Activated naive CD4-positive, alpha-beta T cell treated with anti-CD3 and anti-CD28 coated beads, Interleukin-2, amount 10 ng/mL, durations not matched to agents 7 days and 5 days (primary cell): ENCODE measurements at regions not wholly inside any gene's neighbourhood (a gene's known extent, or its start where the extent isn't known, plus 50 kb on each side); places are given as distances from the start of the nearest gene placed in this dataset.
"Not testable (repeated sequence)": the region's sequence is repeated elsewhere in the genome, so short reads cannot be mapped to it uniquely, and the experiment has no call there.

Experiments
- CTCF ChIA-PET: fragments of 350-600 bp; sonication (Branson Sonifier 250); formaldehyde crosslinking; loops from one replicate; lab custom pipeline; 2021; ENCODE audit warnings: antibody characterized with exemption; lab: Charles Lee
- DNase-seq: peaks from one replicate; pipeline ENCODE4 v3.0.0-alpha.2; 2020
- H3K27ac Mint-ChIP-seq: one replicate; pipeline ENCODE4 v1.8.0; 2021; ENCODE audit warnings: mild to moderate bottlenecking, moderate library complexity, mixed read lengths
- H3K27me3 Mint-ChIP-seq: one replicate; pipeline ENCODE4 v1.8.0; 2021; ENCODE audit warnings: mild to moderate bottlenecking, mixed read lengths
- H3K36me3 Mint-ChIP-seq: one replicate; pipeline ENCODE4 v1.8.0; 2021; ENCODE audit warnings: mixed read lengths
- H3K4me1 Mint-ChIP-seq: one replicate; pipeline ENCODE4 v1.8.0; 2021; ENCODE audit warnings: mixed read lengths
- H3K4me3 Mint-ChIP-seq: one replicate; pipeline ENCODE4 v1.8.0; 2021; ENCODE audit warnings: mild to moderate bottlenecking, moderate library complexity, mixed read lengths
- H3K9me3 Mint-ChIP-seq: one replicate; pipeline ENCODE4 v1.8.0; 2021; ENCODE audit warnings: mixed read lengths

DNA sequence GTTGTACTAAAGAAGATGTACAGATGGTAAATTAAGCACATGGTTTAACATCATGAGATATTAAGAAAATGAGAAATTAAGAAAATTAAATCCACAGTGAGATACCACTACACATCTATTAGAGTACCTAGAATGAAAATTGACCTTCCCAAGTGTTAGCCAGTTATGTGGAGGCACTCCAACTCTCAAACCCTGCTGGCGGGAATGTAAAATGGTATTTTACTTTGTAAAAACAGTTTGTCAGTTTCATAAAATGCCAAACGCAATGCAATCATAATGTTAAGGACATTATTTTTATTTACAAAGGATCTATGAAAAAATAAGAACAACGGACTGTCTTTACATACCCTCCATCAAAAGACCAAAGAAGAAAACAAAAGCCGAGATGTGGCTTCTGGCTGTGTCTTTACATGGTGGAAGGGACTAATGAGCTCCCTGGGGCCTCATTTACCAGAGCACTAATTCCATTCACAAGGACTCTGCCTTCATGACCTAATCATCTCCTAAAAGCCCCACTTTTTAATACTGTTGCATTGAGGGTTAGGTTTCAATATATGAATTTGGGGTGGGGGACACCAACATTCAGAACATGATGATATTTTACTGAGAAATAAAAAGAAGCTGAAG, 1178.7 kb downstream of the AACS start:
- CTCF ChIA-PET, result no interaction called here
- no peaks in the 10 kb centered on the region for H3K36me3 Mint-ChIP-seq
- no peaks in the 10 kb centered on the region for H3K27me3 Mint-ChIP-seq
- H3K27ac Mint-ChIP-seq, result no peak overlapping the region
- H3K4me3 Mint-ChIP-seq, result no peak overlapping the region
- H3K9me3 Mint-ChIP-seq, result peaks cover 3% of the 10 kb centered on the region
- no peak for DNase-seq
- no peaks in the 10 kb centered on the region for H3K4me1 Mint-ChIP-seq

DNA sequence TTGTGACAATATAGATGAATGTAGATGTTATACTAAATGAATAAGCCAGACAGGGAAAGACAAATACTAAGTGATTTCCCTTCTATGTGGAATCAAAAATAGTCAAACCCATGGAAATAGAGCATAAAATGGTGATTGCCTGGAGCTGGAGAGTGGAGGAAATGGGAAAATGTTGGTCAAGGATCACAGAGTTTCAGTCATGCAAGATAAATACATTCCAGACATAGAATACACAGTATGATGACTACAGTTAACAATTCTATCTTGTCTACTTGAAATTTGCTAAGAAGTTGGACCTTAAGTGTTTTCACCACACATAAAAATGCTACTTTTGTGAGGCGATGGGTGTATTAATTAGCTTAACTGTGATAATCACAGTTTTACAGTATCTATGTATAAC, 1182.7 kb downstream of the AACS start:
- no peak for DNase-seq
- Mint-ChIP-seq H3K4me1 (no peaks in the 10 kb centered on the region), H3K4me3 (no peak overlapping the region), H3K9me3 (peaks cover 9% of the 10 kb centered on the region), H3K27me3 (no peaks in the 10 kb centered on the region), H3K27ac (no peak overlapping the region), H3K36me3 (no peaks in the 10 kb centered on the region)
- CTCF ChIA-PET, result no interaction called here

DNA sequence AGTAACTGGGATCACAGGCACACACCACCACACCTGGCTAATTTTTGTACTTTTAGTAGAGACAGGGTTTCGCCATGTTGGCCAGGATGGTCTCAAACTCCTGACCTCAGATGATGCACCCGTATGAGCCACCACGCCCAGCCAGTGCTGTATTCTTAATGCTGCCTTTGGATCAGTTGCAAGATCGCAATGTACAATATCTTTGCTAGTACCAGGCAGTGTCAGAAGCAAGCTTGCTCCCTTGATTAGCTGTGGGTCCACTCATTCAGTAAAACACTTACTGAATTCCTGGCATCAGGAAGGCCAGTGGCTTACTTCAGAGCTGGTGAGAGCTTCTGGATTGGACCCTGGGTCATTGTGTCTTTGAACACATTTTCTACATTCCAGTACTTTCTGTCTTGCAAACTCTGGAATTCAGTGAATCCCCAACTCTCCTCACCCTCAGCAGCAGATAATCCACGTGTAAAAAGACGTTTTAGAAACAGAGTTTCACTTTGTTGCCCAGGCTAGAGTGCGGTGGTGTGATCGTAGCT, 1183.7 kb downstream of the AACS start:
- DNase-seq, result no peak
- Mint-ChIP-seq H3K4me1 (no peaks in the 10 kb centered on the region), H3K27me3 (no peaks in the 10 kb centered on the region), H3K9me3 (peaks cover 9% of the 10 kb centered on the region), H3K27ac (no peak overlapping the region), H3K36me3 (no peaks in the 10 kb centered on the region), H3K4me3 (no peak overlapping the region)
- CTCF ChIA-PET, result no interaction called here

DNA sequence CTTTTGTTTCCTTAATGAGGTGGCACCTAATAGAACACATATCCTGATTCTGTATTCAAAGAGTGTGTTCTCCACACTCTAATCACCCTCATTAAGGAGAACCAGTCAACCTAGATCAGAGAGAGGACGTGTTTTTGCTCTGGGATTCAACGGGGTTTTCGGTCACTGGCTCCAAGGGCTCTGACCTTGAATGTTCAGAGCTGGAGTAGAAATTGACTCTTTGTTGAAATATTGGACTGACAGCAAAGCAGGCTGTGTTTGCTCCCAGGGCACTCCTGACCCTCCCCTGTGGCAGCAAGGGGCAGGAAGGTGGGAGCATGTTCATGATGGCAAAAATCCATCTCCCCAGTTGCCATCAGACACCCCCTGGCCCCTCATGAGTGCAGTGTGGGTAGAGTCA, 1193.0 kb downstream of the AACS start:
- Mint-ChIP-seq H3K4me1 (no peaks in the 10 kb centered on the region), H3K9me3 (peaks cover 9% of the 10 kb centered on the region), H3K27ac (no peak overlapping the region), H3K36me3 (no peaks in the 10 kb centered on the region), H3K27me3 (no peaks in the 10 kb centered on the region), H3K4me3 (no peak overlapping the region)
- no peak for DNase-seq
- CTCF ChIA-PET, result no interaction called here

DNA sequence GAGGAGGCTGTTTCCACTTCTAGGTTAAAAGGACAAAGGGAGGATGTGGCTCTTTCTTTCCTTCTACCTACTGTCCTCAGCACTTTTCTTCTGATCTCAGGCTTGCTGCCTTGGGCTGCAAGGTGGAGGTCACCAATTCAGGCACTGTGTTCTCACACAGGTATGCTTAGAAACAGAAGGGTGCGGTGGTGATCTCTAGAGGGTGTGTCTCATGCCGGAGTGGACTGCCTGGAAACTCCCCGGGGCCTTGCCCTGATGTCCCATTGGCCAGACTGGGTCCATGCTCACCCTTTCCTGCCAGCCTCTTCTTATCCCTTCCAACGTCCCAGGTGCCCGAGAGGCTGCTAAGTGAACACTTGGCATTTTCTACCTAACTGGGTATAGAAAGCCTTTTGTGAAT, 1197.6 kb downstream of the AACS start:
- no peak overlapping the region for H3K27ac Mint-ChIP-seq
- H3K4me1 Mint-ChIP-seq, result no peaks in the 10 kb centered on the region
- no peaks in the 10 kb centered on the region for H3K36me3 Mint-ChIP-seq
- CTCF ChIA-PET, result no interaction called here
- peaks cover 6% of the 10 kb centered on the region for H3K9me3 Mint-ChIP-seq
- H3K27me3 Mint-ChIP-seq, result no peaks in the 10 kb centered on the region
- no peak for DNase-seq
- no peak overlapping the region for H3K4me3 Mint-ChIP-seq

DNA sequence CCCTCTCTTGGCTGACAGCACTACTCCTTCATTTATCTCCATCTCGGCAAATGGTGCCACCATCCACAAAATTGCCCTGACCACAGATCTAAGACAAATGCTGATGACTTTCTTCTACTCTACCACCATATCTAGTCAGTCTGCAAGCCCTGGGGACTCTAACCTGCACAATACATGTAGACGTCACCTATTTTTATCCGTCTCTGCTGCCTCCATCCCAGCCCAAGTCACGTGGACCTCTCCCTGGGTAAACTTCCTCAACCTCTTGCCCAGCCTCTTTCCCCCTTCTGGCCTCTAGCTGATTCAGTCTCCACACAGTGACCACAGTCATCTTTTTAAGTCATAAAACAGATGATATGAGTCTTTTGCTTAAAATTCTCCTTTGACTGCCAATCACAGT, 1203.0 kb downstream of the AACS start:
- no peaks in the 10 kb centered on the region for H3K36me3 Mint-ChIP-seq
- no peak for DNase-seq
- H3K4me3 Mint-ChIP-seq, result no peak overlapping the region
- CTCF ChIA-PET, result no interaction called here
- H3K4me1 Mint-ChIP-seq, result no peaks in the 10 kb centered on the region
- H3K9me3 Mint-ChIP-seq, result peaks cover 12% of the 10 kb centered on the region
- no peaks in the 10 kb centered on the region for H3K27me3 Mint-ChIP-seq
- H3K27ac Mint-ChIP-seq, result no peak overlapping the region

DNA sequence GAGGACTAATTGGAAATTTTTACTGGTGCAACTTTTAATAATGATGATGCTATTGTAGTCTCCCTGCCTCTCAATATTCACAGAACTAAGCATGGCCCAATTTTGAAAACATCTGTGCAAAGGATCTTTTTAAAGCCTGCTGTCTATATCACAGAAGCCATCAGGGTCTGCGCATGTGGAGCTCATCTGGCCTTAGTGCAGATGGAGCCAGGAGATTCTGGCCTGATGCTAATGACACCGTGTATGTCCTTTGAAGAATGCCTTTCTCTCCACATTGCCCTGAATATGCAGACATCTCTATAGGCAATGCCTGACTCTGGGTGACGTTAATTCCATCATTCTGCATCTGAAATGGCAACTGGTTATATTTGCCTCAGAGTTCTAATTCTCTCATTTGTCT, 1205.9 kb downstream of the AACS start:
- Mint-ChIP-seq H3K9me3 (peaks cover 17% of the 10 kb centered on the region), H3K4me3 (no peak overlapping the region), H3K36me3 (no peaks in the 10 kb centered on the region), H3K27me3 (no peaks in the 10 kb centered on the region), H3K4me1 (no peaks in the 10 kb centered on the region), H3K27ac (no peak overlapping the region)
- CTCF ChIA-PET, result no interaction called here
- DNase-seq, result no peak

DNA sequence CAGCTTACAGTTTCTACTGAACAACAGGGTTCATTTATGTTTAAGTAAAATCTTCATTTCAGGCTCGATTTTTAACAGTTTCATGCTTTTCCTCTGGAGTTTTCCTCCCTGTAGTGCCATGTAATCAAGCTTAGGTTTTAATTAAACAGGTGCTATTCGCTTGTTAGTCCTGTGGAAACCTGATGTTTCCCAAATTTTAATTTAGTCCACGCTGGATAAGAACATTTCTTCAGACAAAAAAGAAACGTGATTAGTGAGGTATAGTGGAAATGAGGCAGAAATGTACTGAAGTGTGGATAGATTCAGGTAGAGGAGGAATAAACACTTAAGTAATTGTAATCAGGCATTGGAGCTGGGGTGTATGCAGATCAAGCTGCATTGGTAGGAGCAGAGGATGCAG, 1217.5 kb downstream of the AACS start:
- Mint-ChIP-seq H3K27me3 (no peaks in the 10 kb centered on the region), H3K9me3 (peaks cover 7% of the 10 kb centered on the region), H3K36me3 (no peaks in the 10 kb centered on the region), H3K27ac (no peak overlapping the region), H3K4me3 (no peak overlapping the region), H3K4me1 (no peaks in the 10 kb centered on the region)
- CTCF ChIA-PET, result no interaction called here
- no peak for DNase-seq

DNA sequence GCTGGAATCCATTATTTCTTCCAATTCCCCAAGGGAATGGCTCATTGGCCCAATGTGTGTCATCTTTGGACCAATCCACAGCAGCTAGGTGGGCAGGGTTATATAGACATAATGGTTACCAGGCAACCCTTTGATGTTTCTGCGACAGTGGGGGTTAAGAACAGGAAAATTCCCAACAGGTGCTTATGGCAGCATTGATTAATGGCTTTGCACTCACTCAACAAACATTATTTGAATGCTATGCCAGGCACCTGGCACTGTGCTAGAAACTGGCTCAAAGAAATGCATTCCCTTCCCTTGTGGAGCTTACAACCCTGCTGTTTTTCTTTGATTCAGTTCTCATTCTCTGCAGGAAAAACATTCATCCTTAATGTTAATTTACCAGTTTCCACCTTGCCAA, 1221.0 kb downstream of the AACS start:
- CTCF ChIA-PET, result no interaction called here
- peaks cover 10% of the 10 kb centered on the region for H3K9me3 Mint-ChIP-seq
- H3K27me3 Mint-ChIP-seq, result no peaks in the 10 kb centered on the region
- no peak overlapping the region for H3K4me3 Mint-ChIP-seq
- DNase-seq, result no peak
- H3K4me1 Mint-ChIP-seq, result no peaks in the 10 kb centered on the region
- H3K27ac Mint-ChIP-seq, result no peak overlapping the region
- H3K36me3 Mint-ChIP-seq, result no peaks in the 10 kb centered on the region

DNA sequence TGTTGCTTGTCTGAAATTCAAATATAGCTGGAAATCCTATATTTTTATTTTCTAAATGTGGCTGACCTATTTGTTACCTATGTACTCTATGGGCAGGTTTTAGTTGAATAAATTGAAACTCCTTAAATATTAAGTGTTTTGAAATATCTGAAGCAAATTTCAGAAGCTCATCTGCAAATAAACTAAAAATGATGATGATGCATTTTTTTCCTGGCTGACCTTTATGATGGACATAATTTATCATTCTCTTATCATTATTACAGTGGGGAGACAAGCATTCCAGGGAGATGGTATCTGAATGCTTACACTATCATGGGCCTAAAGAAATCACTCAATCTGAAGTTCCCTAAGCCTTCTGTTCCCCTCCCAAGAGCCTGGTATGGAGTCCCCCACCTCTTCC, 1225.2 kb downstream of the AACS start:
- no peak for DNase-seq
- CTCF ChIA-PET, result no interaction called here
- Mint-ChIP-seq H3K36me3 (no peaks in the 10 kb centered on the region), H3K4me1 (no peaks in the 10 kb centered on the region), H3K9me3 (peaks cover 28% of the 10 kb centered on the region), H3K27me3 (no peaks in the 10 kb centered on the region), H3K4me3 (no peak overlapping the region), H3K27ac (no peak overlapping the region)

DNA sequence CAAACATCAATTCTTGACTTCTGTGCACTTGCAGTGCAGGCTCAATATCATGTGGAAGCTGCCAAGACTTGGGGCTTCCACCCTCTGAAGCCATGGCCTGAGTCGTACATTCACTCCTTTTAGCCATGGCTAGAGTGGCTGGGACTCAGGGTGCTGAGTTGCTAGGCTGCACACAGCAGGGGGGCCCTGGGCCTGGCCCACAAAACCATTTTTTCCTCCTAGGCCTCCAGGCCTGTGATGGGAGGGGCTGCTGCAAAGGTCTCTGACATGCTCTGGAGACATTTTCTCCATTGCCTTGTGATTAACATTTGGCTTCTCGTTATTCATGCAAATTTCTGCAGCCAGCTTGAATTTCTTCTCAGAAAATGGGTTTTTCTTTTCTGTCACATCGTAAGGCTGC, 1226.8 kb downstream of the AACS start:
- peaks cover 35% of the 10 kb centered on the region for H3K9me3 Mint-ChIP-seq
- H3K27ac Mint-ChIP-seq, DNase-seq, CTCF ChIA-PET, H3K36me3 Mint-ChIP-seq, H3K4me3 Mint-ChIP-seq, H3K27me3 Mint-ChIP-seq, H3K4me1 Mint-ChIP-seq: not testable (repeated sequence)

DNA sequence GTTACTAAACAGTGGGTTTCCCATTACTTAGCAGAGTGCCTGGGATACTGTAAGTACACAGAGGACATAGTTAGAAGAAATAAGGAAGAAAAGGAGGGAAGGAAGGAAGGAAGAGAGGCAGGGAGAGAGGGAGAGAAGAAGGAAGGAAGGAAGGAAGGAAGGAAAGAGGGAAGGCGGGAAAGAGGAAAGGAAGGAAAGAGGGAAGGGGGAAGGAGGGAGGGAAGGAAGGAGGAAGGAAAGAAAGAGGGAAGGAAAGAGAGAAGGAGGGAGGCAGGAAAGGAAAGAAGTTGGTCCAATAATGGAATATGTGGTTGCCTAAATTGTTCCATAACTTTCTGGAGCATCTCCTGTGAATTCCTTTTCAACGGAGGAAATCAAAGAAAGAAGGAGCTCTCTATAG, 1230.4 kb downstream of the AACS start:
- CTCF ChIA-PET, result no interaction called here
- H3K4me3 Mint-ChIP-seq, result no peak overlapping the region
- no peak for DNase-seq
- H3K9me3 Mint-ChIP-seq, result peaks cover 37% of the 10 kb centered on the region
- no peak overlapping the region for H3K27ac Mint-ChIP-seq
- H3K36me3 Mint-ChIP-seq, result no peaks in the 10 kb centered on the region
- H3K4me1 Mint-ChIP-seq, result no peaks in the 10 kb centered on the region
- no peaks in the 10 kb centered on the region for H3K27me3 Mint-ChIP-seq

DNA sequence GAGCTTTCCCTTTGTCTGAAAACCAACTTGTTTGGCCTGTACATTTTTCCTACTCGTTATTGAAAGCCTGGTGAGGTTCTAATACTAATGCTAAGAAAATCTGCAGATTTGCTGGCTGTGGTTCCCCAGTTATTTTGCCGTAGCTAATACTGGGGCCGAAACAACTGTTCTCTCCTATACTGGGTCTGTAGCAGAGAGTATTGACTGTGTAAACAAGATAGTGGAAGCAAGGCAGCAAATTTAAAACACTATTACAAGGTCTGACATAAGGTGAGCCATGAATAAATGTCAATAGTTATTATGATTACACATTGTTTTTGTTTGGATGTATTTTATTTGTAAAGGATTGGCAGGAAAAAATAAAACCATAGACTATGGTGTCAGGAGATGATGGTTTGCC, 1244.0 kb downstream of the AACS start:
- Mint-ChIP-seq H3K4me1 (no peaks in the 10 kb centered on the region), H3K27ac (no peak overlapping the region), H3K27me3 (no peaks in the 10 kb centered on the region), H3K9me3 (no peaks in the 10 kb centered on the region), H3K4me3 (no peak overlapping the region), H3K36me3 (no peaks in the 10 kb centered on the region)
- CTCF ChIA-PET, result no interaction called here
- DNase-seq, result no peak

DNA sequence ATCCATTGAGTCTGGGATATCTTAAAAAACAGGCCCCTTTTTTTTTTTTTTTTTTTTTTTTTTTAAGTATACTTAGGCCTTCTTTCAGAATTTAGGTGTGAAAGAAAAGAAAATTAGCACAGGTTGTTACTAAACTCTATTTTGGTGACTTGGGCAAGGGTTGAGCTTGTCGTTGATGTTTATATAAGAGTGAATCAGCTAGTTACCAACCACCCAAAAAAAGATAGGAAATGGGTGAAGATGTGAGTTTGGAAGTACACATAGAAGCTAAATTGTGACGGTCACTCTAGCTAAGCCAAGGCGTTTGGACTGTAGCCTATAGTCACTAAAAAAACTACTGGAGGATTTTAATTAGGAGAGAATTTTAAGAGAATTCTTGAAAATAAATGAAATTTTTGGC, 1247.2 kb downstream of the AACS start:
- Mint-ChIP-seq H3K27ac (no peak overlapping the region), H3K4me1 (no peaks in the 10 kb centered on the region), H3K9me3 (peaks cover 2% of the 10 kb centered on the region), H3K36me3 (no peaks in the 10 kb centered on the region), H3K4me3 (no peak overlapping the region), H3K27me3 (no peaks in the 10 kb centered on the region)
- DNase-seq, result no peak
- CTCF ChIA-PET, result no interaction called here

DNA sequence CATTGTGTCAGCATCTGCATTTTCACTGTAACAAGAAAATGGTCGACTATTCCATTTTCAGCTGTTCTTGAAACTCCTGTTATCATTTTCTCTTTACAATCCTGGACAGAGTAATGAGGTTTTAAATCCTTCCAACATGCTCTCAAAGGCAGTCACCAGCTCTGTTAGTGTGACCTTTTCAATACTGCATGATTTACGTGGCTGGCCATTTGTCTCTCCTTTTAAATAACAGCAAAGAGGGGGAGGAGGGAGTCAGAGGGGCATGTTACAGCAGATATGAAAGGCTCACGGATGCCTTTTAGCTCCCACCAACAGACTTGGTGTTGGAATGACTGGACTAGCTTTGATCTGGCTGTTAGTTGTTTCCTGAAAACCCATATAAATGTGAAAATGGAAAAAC, 1251.2 kb downstream of the AACS start:
- DNase-seq, result no peak
- CTCF ChIA-PET, result no interaction called here
- no peaks in the 10 kb centered on the region for H3K36me3 Mint-ChIP-seq
- H3K4me3 Mint-ChIP-seq, result no peak overlapping the region
- H3K27me3 Mint-ChIP-seq, result no peaks in the 10 kb centered on the region
- no peaks in the 10 kb centered on the region for H3K4me1 Mint-ChIP-seq
- H3K9me3 Mint-ChIP-seq, result peaks cover 3% of the 10 kb centered on the region
- no peak overlapping the region for H3K27ac Mint-ChIP-seq
